ENCODE measurements at regions not wholly inside any gene's neighbourhood (a gene's known extent, or its start where the extent isn't known, plus 50 kb on each side); places are given as distances from the start of the nearest gene placed in this dataset.
"Not testable (repeated sequence)": the region's sequence is repeated elsewhere in the genome, so short reads cannot be mapped to it uniquely, and the experiment has no call there.

DNA sequence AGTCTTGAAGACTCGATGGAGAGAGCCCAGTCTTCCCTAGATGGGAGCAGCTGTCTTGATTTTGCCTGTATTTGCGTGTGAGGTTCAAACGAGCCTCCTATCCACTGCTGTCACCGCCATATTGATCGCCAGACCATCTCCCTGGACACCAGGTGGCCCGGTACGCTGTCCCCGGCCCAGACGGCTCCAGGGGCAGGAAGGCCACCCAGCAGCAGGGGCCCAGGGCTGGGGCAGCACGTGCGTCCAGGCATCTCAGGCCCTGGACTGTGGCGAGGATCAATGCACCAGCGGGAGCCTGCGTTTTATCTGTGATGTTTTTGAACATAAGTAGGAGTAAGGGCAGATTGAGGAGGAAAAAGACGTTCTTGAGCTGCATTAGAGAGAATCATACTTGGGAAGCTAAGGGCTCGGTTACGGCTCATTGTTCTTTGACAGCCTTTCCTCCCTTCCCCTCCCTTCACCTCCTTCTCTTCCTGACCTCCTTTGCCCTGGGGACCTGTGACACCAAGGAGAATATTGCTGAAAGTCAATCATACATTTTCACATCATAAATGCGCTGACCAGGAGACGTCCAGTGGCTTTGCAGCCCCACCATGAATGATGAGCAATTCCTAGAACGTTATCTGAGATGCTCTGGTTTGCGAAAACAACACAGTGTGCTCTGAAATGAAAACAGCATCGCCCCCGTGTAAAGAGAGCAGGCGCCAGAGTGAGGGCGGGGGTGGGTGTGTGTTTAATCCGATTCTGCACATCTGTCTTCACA, 711.2 kb upstream of the SALL3 start:
- Histone ChIP-seq H3K27me3 (ENCODE audit: control insufficient read depth, insufficient read depth, low read length) (no peaks in the 10 kb centered on the region), H3K9me3 (ENCODE audit: control insufficient read depth, insufficient read depth, low read length) (peaks cover 3% of the 10 kb centered on the region; the same call in 1 of the 2 replicates), H3K4me3 (ENCODE audit: low read depth, low read length) (no peak overlapping the region), H3K4me1 (ENCODE audit: control insufficient read depth, insufficient read depth, low read length) (no peaks in the 10 kb centered on the region), H3K27ac (ENCODE audit: low read depth, low read length) (no peak overlapping the region), H3K9ac (ENCODE audit: low read depth, low read length) (no peak overlapping the region), H3K36me3 (ENCODE audit: control insufficient read depth, insufficient read depth, low read length) (no peaks in the 10 kb centered on the region)

DNA sequence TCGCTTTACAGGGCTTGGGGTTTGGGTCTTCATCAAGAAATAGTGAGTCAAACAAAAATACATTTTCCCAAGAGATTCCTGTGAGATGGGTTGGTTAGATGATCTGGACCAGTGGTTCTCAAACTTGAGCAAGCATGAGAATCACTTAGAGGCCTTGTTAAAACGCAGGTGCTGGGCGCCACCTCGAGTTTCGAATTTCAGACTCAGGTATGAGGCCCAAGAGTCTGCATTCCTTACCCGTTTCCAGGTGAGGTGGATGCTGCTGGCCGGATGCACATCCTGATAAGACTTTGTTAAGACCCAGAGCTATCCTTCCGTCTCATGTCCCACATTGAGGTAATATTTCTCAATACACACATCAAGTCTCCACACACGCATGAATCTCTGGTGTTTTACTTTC, 707.8 kb upstream of the SALL3 start:
- no peaks in the 10 kb centered on the region for H3K36me3 ChIP-seq (ENCODE audit: control insufficient read depth, insufficient read depth, low read length)
- no peaks in the 10 kb centered on the region for H3K27me3 ChIP-seq (ENCODE audit: control insufficient read depth, insufficient read depth, low read length)
- H3K9ac ChIP-seq (ENCODE audit: low read depth, low read length) = no peak overlapping the region
- no peaks in the 10 kb centered on the region for H3K4me1 ChIP-seq (ENCODE audit: control insufficient read depth, insufficient read depth, low read length)
- H3K27ac ChIP-seq (ENCODE audit: low read depth, low read length) = no peak overlapping the region
- H3K9me3 ChIP-seq (ENCODE audit: control insufficient read depth, insufficient read depth, low read length) = peaks cover 9% of the 10 kb centered on the region; the same call in 1 of the 2 replicates
- H3K4me3 ChIP-seq (ENCODE audit: low read depth, low read length) = no peak overlapping the region

DNA sequence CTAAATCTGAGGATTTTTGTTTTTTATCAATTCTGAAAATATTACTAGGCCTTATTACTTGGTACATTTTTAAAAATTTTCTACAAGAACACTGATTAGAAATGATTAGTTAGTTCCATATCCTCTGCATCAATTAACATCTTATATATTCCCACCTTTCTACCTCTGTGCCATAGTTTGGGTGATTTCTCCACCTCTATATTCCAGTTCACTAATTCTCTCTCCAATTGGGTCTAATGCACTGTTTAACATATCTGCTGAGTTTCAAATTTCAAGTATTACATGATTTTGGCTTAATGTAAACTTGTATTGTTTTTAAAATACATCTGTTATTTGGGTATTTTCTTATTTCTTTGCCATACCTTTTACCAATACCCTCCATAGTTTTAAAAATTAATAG, 705.7 kb upstream of the SALL3 start:
- H3K36me3 ChIP-seq (ENCODE audit: control insufficient read depth, insufficient read depth, low read length) = no peaks in the 10 kb centered on the region
- no peak overlapping the region for H3K9ac ChIP-seq (ENCODE audit: low read depth, low read length)
- H3K27me3 ChIP-seq (ENCODE audit: control insufficient read depth, insufficient read depth, low read length) = no peaks in the 10 kb centered on the region
- H3K27ac ChIP-seq (ENCODE audit: low read depth, low read length) = no peak overlapping the region
- no peak overlapping the region for H3K4me3 ChIP-seq (ENCODE audit: low read depth, low read length)
- H3K4me1 ChIP-seq (ENCODE audit: control insufficient read depth, insufficient read depth, low read length) = no peaks in the 10 kb centered on the region
- peaks cover 9% of the 10 kb centered on the region; the same call in 1 of the 2 replicates for H3K9me3 ChIP-seq (ENCODE audit: control insufficient read depth, insufficient read depth, low read length)

DNA sequence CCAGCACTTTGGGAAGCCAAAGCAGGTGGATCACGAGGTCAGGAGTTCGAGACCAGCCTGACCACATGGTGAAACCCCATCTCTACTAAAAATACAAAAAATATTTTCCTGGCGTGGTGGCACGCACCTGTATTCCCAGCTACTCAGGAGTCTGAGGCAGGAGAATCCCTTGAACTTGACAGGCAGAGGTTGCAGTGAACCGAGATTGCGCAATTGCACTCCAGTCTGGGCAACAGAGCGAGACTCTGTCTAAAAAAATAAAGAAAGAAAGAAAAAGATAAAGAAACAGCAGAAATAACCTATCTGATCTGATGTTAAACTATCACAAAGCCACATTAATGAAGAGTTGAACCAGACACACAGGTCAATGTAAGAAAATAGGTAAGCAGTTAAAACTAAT, 696.2 kb upstream of the SALL3 start:
- not testable (repeated sequence) for H3K4me3 ChIP-seq (ENCODE audit: low read depth, low read length); H3K36me3 ChIP-seq (ENCODE audit: control insufficient read depth, insufficient read depth, low read length); H3K4me1 ChIP-seq (ENCODE audit: control insufficient read depth, insufficient read depth, low read length); H3K9me3 ChIP-seq (ENCODE audit: control insufficient read depth, insufficient read depth, low read length); H3K27me3 ChIP-seq (ENCODE audit: control insufficient read depth, insufficient read depth, low read length); H3K27ac ChIP-seq (ENCODE audit: low read depth, low read length); H3K9ac ChIP-seq (ENCODE audit: low read depth, low read length)

DNA sequence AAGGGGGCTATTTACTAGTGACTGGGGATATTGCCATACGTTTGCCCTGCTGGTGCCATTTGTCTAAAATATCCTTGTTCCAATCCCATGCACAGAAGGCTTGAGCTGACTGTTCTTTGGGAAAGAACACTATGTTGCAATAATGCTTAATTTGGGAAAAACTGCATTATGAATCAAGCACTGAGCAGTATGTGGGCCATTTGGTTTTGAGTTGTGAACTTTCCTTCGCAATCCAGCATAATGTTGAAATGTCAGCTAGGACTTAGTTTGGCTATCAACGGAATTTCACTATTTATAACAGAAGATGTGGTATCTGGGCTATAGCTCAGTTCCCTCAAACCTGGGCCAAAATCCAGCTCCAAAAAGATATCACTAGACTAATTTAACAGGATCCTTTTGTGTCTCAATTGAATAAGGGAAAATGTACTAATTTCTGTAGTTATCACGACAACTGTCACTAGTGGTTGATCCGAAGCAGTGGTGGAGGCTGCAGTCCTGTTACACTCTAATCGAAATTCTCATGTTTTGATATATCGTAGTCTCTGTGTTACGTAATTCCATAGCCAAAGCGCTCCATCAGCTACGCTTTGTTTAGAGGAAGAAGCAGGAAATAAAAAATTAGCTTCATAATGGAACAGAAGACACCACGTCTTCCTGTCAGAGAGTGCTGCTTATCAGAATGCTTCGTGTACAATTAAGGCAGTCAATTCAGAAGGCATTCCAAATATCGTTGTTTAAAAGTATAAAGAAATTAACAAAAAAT, 686.8 kb upstream of the SALL3 start:
- Histone ChIP-seq H3K9ac (ENCODE audit: low read depth, low read length) (no peak overlapping the region), H3K27me3 (ENCODE audit: control insufficient read depth, insufficient read depth, low read length) (peaks cover 7% of the 10 kb centered on the region; the same call in 1 of the 2 replicates), H3K36me3 (ENCODE audit: control insufficient read depth, insufficient read depth, low read length) (no peaks in the 10 kb centered on the region), H3K4me3 (ENCODE audit: low read depth, low read length) (peak overlapping the region; percentile 59; the same call in 1 of the 2 replicates), H3K9me3 (ENCODE audit: control insufficient read depth, insufficient read depth, low read length) (no peaks in the 10 kb centered on the region), H3K4me1 (ENCODE audit: control insufficient read depth, insufficient read depth, low read length) (peaks cover 24% of the 10 kb centered on the region), H3K27ac (ENCODE audit: low read depth, low read length) (no peak overlapping the region)

DNA sequence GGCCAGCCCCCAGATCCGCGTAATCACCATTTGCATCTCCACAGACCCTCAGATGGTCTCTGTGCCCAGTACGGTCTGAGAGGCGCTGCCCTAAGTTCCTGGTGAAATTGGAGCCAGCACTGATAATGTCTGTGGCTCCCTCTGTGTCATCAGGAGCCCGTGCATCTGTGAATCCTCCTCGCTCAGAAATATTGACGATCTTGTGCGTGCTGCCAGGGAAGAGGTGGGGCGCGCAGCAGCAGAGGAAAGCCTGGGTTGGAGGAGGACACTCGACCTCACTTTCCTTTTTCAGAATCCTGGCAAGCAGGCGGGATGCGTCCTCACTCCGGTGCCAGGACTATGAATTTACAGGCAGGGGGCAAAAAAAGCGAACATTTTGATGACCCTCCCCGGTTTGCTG, 686.1 kb upstream of the SALL3 start:
- Histone ChIP-seq H3K4me3 (ENCODE audit: low read depth, low read length) (peak overlapping the region; percentile 59), H3K27ac (ENCODE audit: low read depth, low read length) (no peak overlapping the region), H3K9ac (ENCODE audit: low read depth, low read length) (0 out of 2 replicates have a peak overlapping the region, but pooled peaks have one; percentile 47), H3K27me3 (ENCODE audit: control insufficient read depth, insufficient read depth, low read length) (peaks cover 7% of the 10 kb centered on the region; the same call in 1 of the 2 replicates), H3K4me1 (ENCODE audit: control insufficient read depth, insufficient read depth, low read length) (peaks cover 24% of the 10 kb centered on the region), H3K9me3 (ENCODE audit: control insufficient read depth, insufficient read depth, low read length) (no peaks in the 10 kb centered on the region), H3K36me3 (ENCODE audit: control insufficient read depth, insufficient read depth, low read length) (no peaks in the 10 kb centered on the region)

DNA sequence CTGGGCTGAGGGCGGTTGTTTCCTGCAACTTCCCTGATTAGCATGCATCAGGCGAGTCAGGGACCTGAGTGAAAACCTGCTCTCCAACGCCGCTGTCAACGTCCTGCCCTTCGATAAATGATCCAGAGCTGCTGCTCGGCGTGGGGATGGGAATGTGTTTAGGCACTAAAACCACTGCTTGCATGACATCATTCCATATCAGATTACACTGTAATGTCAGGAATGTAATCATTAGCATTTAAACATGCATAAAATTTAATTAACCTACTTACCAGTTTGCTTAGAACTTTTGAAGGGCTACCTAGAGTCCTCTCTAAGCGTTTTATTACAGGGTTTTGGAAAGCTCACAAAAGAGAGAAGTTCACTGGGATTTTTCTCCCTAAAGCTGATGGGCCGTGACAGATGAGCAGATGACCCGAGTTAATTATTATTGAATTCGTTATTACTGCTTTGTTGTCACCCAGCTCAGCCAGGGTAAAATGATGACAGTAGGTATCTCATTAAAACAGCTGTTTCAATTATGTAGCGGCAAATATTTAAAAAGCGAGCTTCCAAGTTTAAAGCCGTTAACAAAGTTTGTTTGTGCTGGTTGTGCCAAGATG, 685.6 kb upstream of the SALL3 start:
- Histone ChIP-seq H3K9me3 (ENCODE audit: control insufficient read depth, insufficient read depth, low read length) (no peaks in the 10 kb centered on the region), H3K27ac (ENCODE audit: low read depth, low read length) (no peak overlapping the region), H3K27me3 (ENCODE audit: control insufficient read depth, insufficient read depth, low read length) (peaks cover 7% of the 10 kb centered on the region; the same call in 1 of the 2 replicates), H3K4me1 (ENCODE audit: control insufficient read depth, insufficient read depth, low read length) (peaks cover 24% of the 10 kb centered on the region), H3K4me3 (ENCODE audit: low read depth, low read length) (peak overlapping the region; percentile 59), H3K9ac (ENCODE audit: low read depth, low read length) (0 out of 2 replicates have a peak overlapping the region, but pooled peaks have one; percentile 47), H3K36me3 (ENCODE audit: control insufficient read depth, insufficient read depth, low read length) (no peaks in the 10 kb centered on the region)

DNA sequence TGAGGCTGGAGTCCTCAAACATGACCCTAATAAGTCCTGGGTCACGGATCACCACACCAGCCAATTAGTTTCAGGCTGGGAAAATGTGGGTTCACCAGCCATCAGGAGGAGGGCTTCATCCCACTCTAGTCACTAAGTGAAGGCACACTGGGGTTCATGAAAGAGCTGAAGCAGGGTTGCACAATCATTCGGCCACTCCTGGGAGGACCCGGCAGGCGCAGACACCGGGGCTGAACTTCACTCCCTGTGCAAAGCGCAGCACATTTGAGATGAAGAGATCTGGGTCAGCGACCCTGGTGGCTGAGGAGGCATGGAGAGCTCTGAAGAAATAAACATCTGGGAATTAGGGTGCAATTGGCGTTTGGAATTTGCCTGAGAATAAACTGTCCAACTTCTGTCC, 684.4 kb upstream of the SALL3 start:
- no peaks in the 10 kb centered on the region for H3K36me3 ChIP-seq (ENCODE audit: control insufficient read depth, insufficient read depth, low read length)
- no peak overlapping the region for H3K4me3 ChIP-seq (ENCODE audit: low read depth, low read length)
- H3K4me1 ChIP-seq (ENCODE audit: control insufficient read depth, insufficient read depth, low read length) = peaks cover 24% of the 10 kb centered on the region
- peaks cover 7% of the 10 kb centered on the region; the same call in 1 of the 2 replicates for H3K27me3 ChIP-seq (ENCODE audit: control insufficient read depth, insufficient read depth, low read length)
- H3K9ac ChIP-seq (ENCODE audit: low read depth, low read length) = no peak overlapping the region
- H3K9me3 ChIP-seq (ENCODE audit: control insufficient read depth, insufficient read depth, low read length) = no peaks in the 10 kb centered on the region
- no peak overlapping the region for H3K27ac ChIP-seq (ENCODE audit: low read depth, low read length)

DNA sequence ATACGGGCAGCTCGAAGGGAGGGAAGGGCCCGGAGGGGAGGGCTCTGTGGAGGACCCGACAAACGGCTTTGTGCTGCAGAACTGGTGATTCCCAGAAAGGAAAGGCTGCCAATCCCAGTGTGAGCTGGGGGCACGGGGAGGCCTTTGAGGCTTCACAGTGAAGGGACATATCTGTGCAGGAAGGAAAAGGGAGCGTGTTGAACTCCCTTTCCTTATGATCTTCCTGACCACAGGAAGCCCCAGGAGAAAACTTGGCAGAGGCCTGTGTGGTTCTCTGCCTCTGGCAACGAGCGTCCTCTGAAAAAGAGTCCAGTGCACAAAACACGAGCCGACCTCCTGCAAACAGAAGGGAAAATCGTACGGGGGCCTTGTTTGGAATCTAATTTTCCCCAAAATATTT, 683.5 kb upstream of the SALL3 start:
- Histone ChIP-seq H3K27me3 (ENCODE audit: control insufficient read depth, insufficient read depth, low read length) (peaks cover 7% of the 10 kb centered on the region; the same call in 1 of the 2 replicates), H3K4me1 (ENCODE audit: control insufficient read depth, insufficient read depth, low read length) (peaks cover 24% of the 10 kb centered on the region), H3K36me3 (ENCODE audit: control insufficient read depth, insufficient read depth, low read length) (no peaks in the 10 kb centered on the region), H3K9me3 (ENCODE audit: control insufficient read depth, insufficient read depth, low read length) (no peaks in the 10 kb centered on the region), H3K4me3 (ENCODE audit: low read depth, low read length) (no peak overlapping the region), H3K27ac (ENCODE audit: low read depth, low read length) (no peak overlapping the region), H3K9ac (ENCODE audit: low read depth, low read length) (no peak overlapping the region)

DNA sequence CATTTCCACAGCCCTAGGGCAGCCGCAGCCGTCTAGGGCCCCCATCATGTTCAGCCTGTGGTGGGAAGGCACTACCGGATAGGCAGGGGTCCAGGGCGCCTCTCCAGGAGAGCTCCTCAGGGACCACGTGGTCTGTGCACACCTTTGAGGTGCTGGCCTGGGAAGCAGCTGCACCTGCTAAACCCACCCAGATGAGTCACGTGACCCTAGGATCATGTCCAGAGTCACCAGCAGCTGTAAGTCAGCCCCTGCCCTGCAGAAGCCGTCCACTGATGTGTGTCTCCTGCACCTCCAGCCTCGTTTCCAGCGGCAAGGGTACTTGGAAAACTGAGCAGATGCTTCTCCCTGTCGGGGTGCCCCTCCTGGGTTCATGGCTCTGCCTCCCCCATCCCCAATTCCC, 682.6 kb upstream of the SALL3 start:
- peaks cover 7% of the 10 kb centered on the region; the same call in 1 of the 2 replicates for H3K27me3 ChIP-seq (ENCODE audit: control insufficient read depth, insufficient read depth, low read length)
- no peak overlapping the region for H3K27ac ChIP-seq (ENCODE audit: low read depth, low read length)
- H3K9ac ChIP-seq (ENCODE audit: low read depth, low read length) = no peak overlapping the region
- peaks cover 24% of the 10 kb centered on the region for H3K4me1 ChIP-seq (ENCODE audit: control insufficient read depth, insufficient read depth, low read length)
- H3K36me3 ChIP-seq (ENCODE audit: control insufficient read depth, insufficient read depth, low read length) = no peaks in the 10 kb centered on the region
- no peak overlapping the region for H3K4me3 ChIP-seq (ENCODE audit: low read depth, low read length)
- peaks cover 5% of the 10 kb centered on the region; the same call in 1 of the 2 replicates for H3K9me3 ChIP-seq (ENCODE audit: control insufficient read depth, insufficient read depth, low read length)

All from HUES48 (cell line).